Stimulated activated memory B cell treated with anti-CD40 and anti-IgM and Interleukin-4, amounts not matched to agents 10 μg/mL and 1 μg/mL and 100 μg/mL, for 72 hours (primary cell): ENCODE measurements at regions not wholly inside any gene's neighbourhood (a gene's known extent, or its start where the extent isn't known, plus 50 kb on each side); places are given as distances from the start of the nearest gene placed in this dataset.
"Not testable (repeated sequence)": the region's sequence is repeated elsewhere in the genome, so short reads cannot be mapped to it uniquely, and the experiment has no call there.

Source experiments
- ATAC-seq: fragments of 150-1000 bp; cut with Tn5 transposase; 2 replicates; pipeline ENCODE4 v1.10.0; 2021
- H3K27ac Mint-ChIP-seq: one replicate; pipeline ENCODE4 v1.8.0; 2022; ENCODE audit warnings: mild to moderate bottlenecking, mixed read lengths
- H3K27me3 Mint-ChIP-seq: one replicate; pipeline ENCODE4 v1.8.0; 2022; ENCODE audit warnings: mixed read lengths
- H3K36me3 Mint-ChIP-seq: one replicate; pipeline ENCODE4 v1.8.0; 2022; ENCODE audit warnings: mixed read lengths
- H3K4me1 Mint-ChIP-seq: one replicate; pipeline ENCODE4 v1.8.0; 2022; ENCODE audit warnings: mixed read lengths
- H3K4me3 Mint-ChIP-seq: one replicate; pipeline ENCODE4 v1.8.0; 2022; ENCODE audit warnings: mild to moderate bottlenecking, moderate library complexity, mixed read lengths
- H3K9me3 Mint-ChIP-seq: one replicate; pipeline ENCODE4 v1.8.0; 2022; ENCODE audit warnings: mixed read lengths

DNA sequence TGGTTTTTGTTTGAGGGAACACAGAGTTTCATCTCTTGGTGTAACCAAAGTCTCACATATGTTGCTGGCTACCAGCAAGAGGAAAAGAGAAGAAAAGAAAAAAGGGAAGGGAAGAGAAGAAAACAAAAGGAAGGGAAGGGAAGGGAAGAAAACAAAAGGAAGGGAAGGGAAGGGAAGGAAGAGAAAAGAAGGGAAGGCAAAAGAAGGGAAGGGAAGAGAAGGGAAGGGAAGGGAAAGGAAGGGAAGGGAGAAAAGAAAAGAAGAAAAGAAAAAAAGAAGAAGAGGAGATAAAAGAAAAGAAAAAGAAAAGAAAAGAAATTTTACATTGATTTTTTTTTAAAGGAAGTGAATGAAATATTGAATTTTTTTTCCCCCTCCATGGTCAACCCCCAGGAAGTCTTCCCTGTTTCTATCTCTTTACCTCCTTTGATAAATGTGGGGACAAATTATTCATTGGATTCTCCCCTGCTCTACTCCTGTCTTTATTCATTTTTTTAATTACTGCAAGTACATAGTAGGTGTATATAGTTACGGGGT lies 228.0 kb downstream of the SHOX start:
- Mint-ChIP-seq H3K27me3 (no peaks in the 10 kb centered on the region), H3K27ac (no peak overlapping the region), H3K4me3 (no peak overlapping the region), H3K36me3 (no peaks in the 10 kb centered on the region), H3K9me3 (peaks cover 23% of the 10 kb centered on the region), H3K4me1 (no peaks in the 10 kb centered on the region)
- no peak for ATAC-seq

DNA sequence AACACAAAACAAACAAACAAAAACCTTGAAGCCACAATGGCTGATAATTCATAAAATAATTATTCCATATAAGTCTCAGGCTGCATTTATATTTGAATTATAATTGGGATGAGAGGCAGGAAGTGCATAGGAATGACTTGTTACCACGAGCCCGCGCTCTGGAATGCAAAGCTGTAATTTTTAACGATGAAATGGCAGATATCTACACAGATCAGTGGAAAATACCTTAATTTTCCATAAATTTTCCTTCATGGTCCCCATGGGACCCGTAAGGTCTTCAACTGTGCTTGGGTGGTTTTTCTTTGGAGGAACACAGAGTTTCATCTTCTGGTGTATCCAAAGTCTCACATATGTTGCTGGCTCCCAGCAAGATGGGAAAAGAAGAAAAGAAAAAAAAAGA lies 226.8 kb downstream of the SHOX start:
- Mint-ChIP-seq H3K27me3 (no peaks in the 10 kb centered on the region), H3K4me3 (no peak overlapping the region), H3K4me1 (no peaks in the 10 kb centered on the region), H3K9me3 (peaks cover 23% of the 10 kb centered on the region), H3K27ac (no peak overlapping the region), H3K36me3 (no peaks in the 10 kb centered on the region)
- ATAC-seq = no peak

GRCh38 chrX:856566-857290 lies 226.1 kb downstream of the SHOX start:
- Mint-ChIP-seq H3K9me3 (peaks cover 23% of the 10 kb centered on the region), H3K4me3 (no peak overlapping the region), H3K27ac (no peak overlapping the region), H3K27me3 (no peaks in the 10 kb centered on the region), H3K36me3 (no peaks in the 10 kb centered on the region), H3K4me1 (no peaks in the 10 kb centered on the region)
- ATAC-seq = no peak

GRCh38 chrX:853304-853703 lies 222.7 kb downstream of the SHOX start:
- Mint-ChIP-seq H3K4me1 (peaks cover 9% of the 10 kb centered on the region), H3K27ac (no peak overlapping the region), H3K27me3 (no peaks in the 10 kb centered on the region), H3K4me3 (no peak overlapping the region), H3K36me3 (no peaks in the 10 kb centered on the region), H3K9me3 (peaks cover 14% of the 10 kb centered on the region)
- no peak for ATAC-seq

GRCh38 chrX:850471-850916 lies 219.9 kb downstream of the SHOX start:
- peaks cover 8% of the 10 kb centered on the region for H3K9me3 Mint-ChIP-seq
- ATAC-seq = no peak
- no peak overlapping the region for H3K4me3 Mint-ChIP-seq
- H3K36me3 Mint-ChIP-seq = no peaks in the 10 kb centered on the region
- H3K4me1 Mint-ChIP-seq = peaks cover 9% of the 10 kb centered on the region
- no peaks in the 10 kb centered on the region for H3K27me3 Mint-ChIP-seq
- H3K27ac Mint-ChIP-seq = no peak overlapping the region

- Mint-ChIP-seq H3K4me1 (peaks cover 9% of the 10 kb centered on the region), H3K27ac (no peak overlapping the region), H3K27me3 (no peaks in the 10 kb centered on the region), H3K4me3 (no peak overlapping the region), H3K36me3 (no peaks in the 10 kb centered on the region), H3K9me3 (no peaks in the 10 kb centered on the region)
- no peak for ATAC-seq
Measured at GRCh38 chrX:848386-848785, 217.8 kb downstream of the SHOX start.

DNA sequence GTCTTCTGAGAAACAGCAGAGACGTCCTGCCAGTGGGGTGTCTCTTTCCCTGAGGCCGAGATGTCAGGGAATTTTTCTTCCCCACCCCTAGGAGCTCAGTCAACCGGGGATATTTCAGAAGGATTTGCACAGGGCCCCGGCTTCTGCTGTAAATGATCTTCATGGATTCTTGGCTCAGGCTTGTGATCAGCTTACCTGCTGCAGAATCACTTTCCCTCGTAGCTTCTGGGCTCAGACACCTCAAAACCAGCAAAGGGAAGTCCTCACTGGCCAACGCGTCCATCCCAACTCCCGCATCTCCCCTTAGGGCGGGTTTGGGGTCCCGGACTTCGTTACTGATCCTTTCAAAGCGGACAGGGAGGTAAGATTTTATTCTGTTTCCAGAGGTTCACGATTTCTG lies 212.7 kb downstream of the SHOX start:
- Mint-ChIP-seq H3K27ac (no peak overlapping the region), H3K27me3 (no peaks in the 10 kb centered on the region), H3K4me1 (no peaks in the 10 kb centered on the region), H3K9me3 (peaks cover 8% of the 10 kb centered on the region), H3K4me3 (no peak overlapping the region), H3K36me3 (no peaks in the 10 kb centered on the region)
- ATAC-seq = no peak

DNA sequence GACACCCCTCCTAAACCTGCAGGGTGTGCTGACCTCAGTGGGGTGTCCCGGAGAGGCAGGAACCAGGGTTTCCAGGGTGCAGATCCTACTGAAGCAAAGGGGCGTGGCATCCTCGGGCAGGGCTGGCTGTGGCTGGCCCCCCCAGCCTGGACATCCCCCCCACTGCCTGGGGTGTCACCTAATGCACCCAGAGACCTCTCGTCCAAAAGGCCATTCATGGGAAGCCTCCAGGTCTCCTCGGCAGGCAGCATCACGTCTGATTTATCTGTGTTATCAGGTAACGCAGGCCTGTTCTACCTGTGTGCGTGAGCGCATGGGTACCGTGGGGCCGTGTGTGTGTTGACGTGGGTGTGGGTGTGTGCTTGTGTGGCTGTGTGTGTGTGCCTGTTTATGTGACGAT lies 210.0 kb downstream of the SHOX start:
- Mint-ChIP-seq H3K4me1 (no peaks in the 10 kb centered on the region), H3K27me3 (no peaks in the 10 kb centered on the region), H3K4me3 (no peak overlapping the region), H3K27ac (no peak overlapping the region), H3K36me3 (no peaks in the 10 kb centered on the region), H3K9me3 (peaks cover 17% of the 10 kb centered on the region)
- no peak for ATAC-seq

DNA sequence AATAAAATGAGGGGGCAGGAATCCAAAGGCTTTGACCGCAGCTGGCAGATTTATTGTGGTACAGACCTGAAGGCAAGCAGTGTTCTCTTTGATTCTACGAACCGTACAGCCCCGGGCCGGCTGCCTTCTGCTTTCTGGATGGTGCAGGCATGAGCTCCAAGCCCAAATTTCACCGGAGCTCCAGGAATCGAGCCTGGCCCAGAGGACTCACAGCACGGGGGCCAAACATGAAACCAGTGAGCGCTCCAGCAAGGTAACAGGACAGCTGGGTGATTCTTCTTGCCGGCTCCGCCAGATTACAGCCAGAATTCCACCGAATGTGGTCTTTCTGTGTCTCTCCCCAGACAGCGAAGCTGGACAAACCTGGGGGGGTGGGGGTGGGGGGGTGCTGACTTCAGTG lies 208.1 kb downstream of the SHOX start:
- H3K4me1 Mint-ChIP-seq, H3K4me3 Mint-ChIP-seq, H3K27ac Mint-ChIP-seq, ATAC-seq, H3K27me3 Mint-ChIP-seq, H3K36me3 Mint-ChIP-seq: not testable (repeated sequence)
- H3K9me3 Mint-ChIP-seq = peaks cover 17% of the 10 kb centered on the region

- not testable (repeated sequence) for H3K4me1 Mint-ChIP-seq, H3K27me3 Mint-ChIP-seq, ATAC-seq, H3K27ac Mint-ChIP-seq, H3K36me3 Mint-ChIP-seq, H3K4me3 Mint-ChIP-seq
- peaks cover 12% of the 10 kb centered on the region for H3K9me3 Mint-ChIP-seq
Measured at GRCh38 chrX:835857-836256, 205.3 kb downstream of the SHOX start.

- peaks cover 3% of the 10 kb centered on the region for H3K9me3 Mint-ChIP-seq
- H3K27me3 Mint-ChIP-seq = no peaks in the 10 kb centered on the region
- no peaks in the 10 kb centered on the region for H3K36me3 Mint-ChIP-seq
- ATAC-seq = no peak
- H3K4me1 Mint-ChIP-seq = no peaks in the 10 kb centered on the region
- H3K4me3 Mint-ChIP-seq = no peak overlapping the region
- no peak overlapping the region for H3K27ac Mint-ChIP-seq
Measured at GRCh38 chrX:830532-830931, 199.9 kb downstream of the SHOX start.

DNA sequence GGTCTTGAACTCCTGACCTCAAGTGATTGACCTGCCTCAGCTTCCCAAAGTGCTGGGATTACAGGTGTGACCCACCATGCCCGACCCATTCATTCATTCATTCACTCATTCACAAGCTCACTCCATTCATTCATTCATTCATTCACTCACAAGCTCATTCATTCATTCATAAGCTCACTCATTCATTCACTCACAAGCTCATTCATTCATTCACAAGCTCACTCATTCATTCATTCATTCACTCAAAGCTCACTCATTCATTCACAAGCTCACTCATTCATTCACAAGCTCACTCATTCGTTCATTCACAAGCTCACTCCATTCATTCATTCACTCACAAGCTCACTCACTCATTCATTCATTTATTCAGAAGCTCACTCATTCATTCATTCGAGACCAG lies 198.6 kb downstream of the SHOX start:
- ATAC-seq = no peak
- Mint-ChIP-seq H3K27me3 (no peaks in the 10 kb centered on the region), H3K9me3 (peaks cover 3% of the 10 kb centered on the region), H3K4me3 (no peak overlapping the region), H3K36me3 (no peaks in the 10 kb centered on the region), H3K27ac (no peak overlapping the region), H3K4me1 (no peaks in the 10 kb centered on the region)

- H3K36me3 Mint-ChIP-seq = no peaks in the 10 kb centered on the region
- no peak for ATAC-seq
- H3K9me3 Mint-ChIP-seq = peaks cover 3% of the 10 kb centered on the region
- no peaks in the 10 kb centered on the region for H3K27me3 Mint-ChIP-seq
- no peak overlapping the region for H3K27ac Mint-ChIP-seq
- no peak overlapping the region for H3K4me3 Mint-ChIP-seq
- H3K4me1 Mint-ChIP-seq = no peaks in the 10 kb centered on the region
Measured at GRCh38 chrX:828411-828959, 197.9 kb downstream of the SHOX start.

- Mint-ChIP-seq H3K4me3 (no peak overlapping the region), H3K4me1 (no peaks in the 10 kb centered on the region), H3K27ac (no peak overlapping the region), H3K27me3 (no peaks in the 10 kb centered on the region), H3K36me3 (no peaks in the 10 kb centered on the region), H3K9me3 (peaks cover 9% of the 10 kb centered on the region)
- ATAC-seq = no peak
Measured at GRCh38 chrX:826448-826847, 195.9 kb downstream of the SHOX start.

DNA sequence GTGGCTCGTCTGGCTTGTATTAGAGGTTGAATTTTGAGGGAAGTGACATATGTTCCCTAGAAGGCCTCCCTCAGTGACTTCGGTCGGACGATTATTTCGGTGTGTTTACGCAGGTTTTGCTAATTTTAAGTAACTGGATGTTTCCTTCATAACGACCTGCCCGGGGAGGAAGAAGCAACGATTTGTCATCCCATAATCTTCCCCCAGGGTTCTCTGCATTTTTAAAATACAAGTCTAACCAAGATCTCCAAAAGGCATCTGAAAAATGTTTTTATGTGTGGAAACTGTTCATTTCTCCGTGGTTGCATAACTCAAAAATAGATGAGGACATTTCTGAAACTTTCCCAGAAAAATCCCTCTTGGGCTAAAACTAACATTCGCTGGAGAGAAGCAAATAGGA lies 195.4 kb downstream of the SHOX start:
- no peak overlapping the region for H3K4me3 Mint-ChIP-seq
- H3K4me1 Mint-ChIP-seq = no peaks in the 10 kb centered on the region
- no peaks in the 10 kb centered on the region for H3K27me3 Mint-ChIP-seq
- peaks cover 9% of the 10 kb centered on the region for H3K9me3 Mint-ChIP-seq
- no peak for ATAC-seq
- no peak overlapping the region for H3K27ac Mint-ChIP-seq
- H3K36me3 Mint-ChIP-seq = no peaks in the 10 kb centered on the region

GRCh38 chrX:823073-823472 lies 192.5 kb downstream of the SHOX start:
- not testable (repeated sequence) for H3K4me1 Mint-ChIP-seq, ATAC-seq, H3K27ac Mint-ChIP-seq, H3K9me3 Mint-ChIP-seq, H3K36me3 Mint-ChIP-seq, H3K4me3 Mint-ChIP-seq, H3K27me3 Mint-ChIP-seq
